Activated CD4-positive, alpha-beta T cell treated with anti-CD3 and anti-CD28 coated beads, Interleukin-2, amount 10 ng/mL, durations not matched to agents 7 days and 5 days (primary cell): ENCODE measurements at regions not wholly inside any gene's neighbourhood (a gene's known extent, or its start where the extent isn't known, plus 50 kb on each side); places are given as distances from the start of the nearest gene placed in this dataset.

Source experiments
- CTCF ChIA-PET: fragments of 350-600 bp; sonication (Branson Sonifier 250); formaldehyde crosslinking; loops from one replicate; lab custom pipeline; 2021; ENCODE audit warnings: antibody characterized with exemption; lab: Charles Lee
- POLR2A ChIA-PET: fragments of 350-600 bp; sonication (Branson Sonifier 250); formaldehyde crosslinking; loops from one replicate; lab custom pipeline; 2021; ENCODE audit warnings: antibody characterized with exemption; lab: Charles Lee
- DNase-seq: peaks from one replicate; pipeline ENCODE4 v3.0.0-alpha.2; 2020
- H3K27ac Mint-ChIP-seq: one replicate; pipeline ENCODE4 v1.8.0; 2021; ENCODE audit warnings: mild to moderate bottlenecking, moderate library complexity, mixed read lengths
- H3K27me3 Mint-ChIP-seq: one replicate; pipeline ENCODE4 v1.8.0; 2021; ENCODE audit warnings: mixed read lengths
- H3K36me3 Mint-ChIP-seq: one replicate; pipeline ENCODE4 v1.8.0; 2021; ENCODE audit warnings: low read depth, mixed read lengths
- H3K4me1 Mint-ChIP-seq: one replicate; pipeline ENCODE4 v1.8.0; 2021; ENCODE audit warnings: mixed read lengths
- H3K4me3 Mint-ChIP-seq: one replicate; pipeline ENCODE4 v1.8.0; 2021; ENCODE audit warnings: mild to moderate bottlenecking, moderate library complexity, mixed read lengths
- H3K9me3 Mint-ChIP-seq: one replicate; pipeline ENCODE4 v1.8.0; 2021; ENCODE audit warnings: mixed read lengths

GRCh38 chr12:124231980-124232653, 62.8 kb upstream of the RFLNA start:
- Mint-ChIP-seq H3K27ac (no peak overlapping the region), H3K4me1 (no peaks in the 10 kb centered on the region), H3K9me3 (peaks cover 10% of the 10 kb centered on the region), H3K36me3 (peaks cover 2% of the 10 kb centered on the region), H3K27me3 (peaks cover 3% of the 10 kb centered on the region), H3K4me3 (no peak overlapping the region)
- ChIA-PET CTCF (interaction anchor here (0.9 kb wide), 1 partner anchor 25 kb away, joined by 3 read pairs; no protein-coding TSS in a partner anchor), POLR2A (no interaction called here)
- DNase-seq, result no peak

GRCh38 chr12:124232654-124232987, 62.3 kb upstream of the RFLNA start:
- Mint-ChIP-seq H3K27ac (no peak overlapping the region), H3K27me3 (peaks cover 3% of the 10 kb centered on the region), H3K9me3 (peaks cover 10% of the 10 kb centered on the region), H3K4me1 (no peaks in the 10 kb centered on the region), H3K36me3 (peaks cover 2% of the 10 kb centered on the region), H3K4me3 (no peak overlapping the region)
- ChIA-PET POLR2A (no interaction called here), CTCF (no interaction called here)
- DNase-seq, result no peak

GRCh38 chr12:124233041-124233796, 61.7 kb upstream of the RFLNA start:
- H3K27me3 Mint-ChIP-seq, result peaks cover 3% of the 10 kb centered on the region
- no peaks in the 10 kb centered on the region for H3K4me1 Mint-ChIP-seq
- peaks cover 2% of the 10 kb centered on the region for H3K36me3 Mint-ChIP-seq
- no peak overlapping the region for H3K4me3 Mint-ChIP-seq
- no peak overlapping the region for H3K27ac Mint-ChIP-seq
- ChIA-PET POLR2A (no interaction called here), CTCF (interaction anchor here (0.8 kb wide), 1 partner anchor 15 kb away, joined by 4 read pairs; no protein-coding TSS in a partner anchor)
- DNase-seq, result no peak
- peaks cover 10% of the 10 kb centered on the region for H3K9me3 Mint-ChIP-seq

GRCh38 chr12:124233846-124234640, 60.9 kb upstream of the RFLNA start:
- Mint-ChIP-seq H3K27me3 (peaks cover 3% of the 10 kb centered on the region), H3K4me1 (no peaks in the 10 kb centered on the region), H3K9me3 (peaks cover 10% of the 10 kb centered on the region), H3K4me3 (no peak overlapping the region), H3K27ac (no peak overlapping the region), H3K36me3 (peaks cover 2% of the 10 kb centered on the region)
- ChIA-PET CTCF (interaction anchor here (0.8 kb wide), 1 partner anchor 16 kb away, joined by 4 read pairs; no protein-coding TSS in a partner anchor), POLR2A (no interaction called here)
- no peak for DNase-seq

DNA sequence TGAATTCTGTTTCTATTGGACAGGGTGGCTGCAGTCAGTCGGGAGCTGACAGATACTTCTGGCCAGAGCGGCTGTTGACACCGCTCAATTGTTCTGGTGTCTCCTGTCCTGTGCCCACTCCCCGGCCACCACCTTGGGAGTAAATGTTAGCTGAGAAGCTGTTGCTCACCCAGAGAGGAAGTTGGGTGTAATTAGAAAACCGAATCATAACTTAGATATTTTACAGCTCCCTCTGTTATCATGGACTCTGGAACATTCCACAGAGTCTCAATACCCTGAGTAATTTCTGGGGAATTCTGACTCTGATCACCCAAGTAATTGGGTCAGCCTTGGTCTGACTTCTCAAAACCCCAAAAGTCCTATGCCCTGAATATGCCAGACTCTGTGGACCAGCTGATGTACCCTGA, 58.3 kb upstream of the RFLNA start:
- H3K4me3 Mint-ChIP-seq, result no peak overlapping the region
- CTCF ChIA-PET, result no interaction called here
- POLR2A ChIA-PET, result no interaction called here

DNA sequence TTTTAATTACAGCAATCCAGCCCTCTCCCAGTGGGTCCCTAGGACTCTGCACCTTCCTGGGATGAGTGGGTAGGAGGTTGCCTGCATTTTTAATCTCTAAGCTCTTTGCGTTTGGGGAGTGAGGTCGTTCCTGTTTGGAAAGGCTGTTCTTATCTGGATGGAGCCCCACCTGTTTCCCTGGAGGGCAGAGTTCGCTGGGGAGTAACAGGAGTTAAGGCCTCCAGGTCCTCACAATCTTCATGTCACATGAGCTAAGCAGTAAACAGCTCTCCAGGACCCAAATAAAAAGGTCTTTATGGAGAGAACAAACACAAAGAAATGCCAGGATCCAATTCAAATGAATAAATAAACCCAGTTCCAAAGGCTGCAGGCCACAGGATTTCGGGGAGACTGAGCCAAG, 56.0 kb upstream of the RFLNA start:
- Mint-ChIP-seq H3K4me3 (no peak overlapping the region), H3K36me3 (peaks cover 2% of the 10 kb centered on the region), H3K27me3 (no peaks in the 10 kb centered on the region), H3K9me3 (peaks cover 8% of the 10 kb centered on the region), H3K27ac (no peak overlapping the region), H3K4me1 (no peaks in the 10 kb centered on the region)
- no peak for DNase-seq
- CTCF ChIA-PET, result no interaction called here
- POLR2A ChIA-PET, result no interaction called here

More for the DNA sequence above, 58.3 kb upstream of the RFLNA start:
- Mint-ChIP-seq H3K4me1 (no peaks in the 10 kb centered on the region), H3K36me3 (peaks cover 2% of the 10 kb centered on the region), H3K27ac (no peak overlapping the region), H3K9me3 (peaks cover 9% of the 10 kb centered on the region), H3K27me3 (no peaks in the 10 kb centered on the region)
- no peak for DNase-seq

GRCh38 chr12:124240493-124240892, 54.4 kb upstream of the RFLNA start:
- Mint-ChIP-seq H3K27me3 (no peaks in the 10 kb centered on the region), H3K4me1 (no peaks in the 10 kb centered on the region), H3K36me3 (no peaks in the 10 kb centered on the region), H3K27ac (no peak overlapping the region), H3K9me3 (peaks cover 3% of the 10 kb centered on the region), H3K4me3 (no peak overlapping the region)
- ChIA-PET POLR2A (no interaction called here), CTCF (interaction anchor here (0.5 to 1.2 kb wide), 2 partner anchors 20 to 140 kb away, joined by 3 read pairs; no protein-coding TSS in a partner anchor)
- DNase-seq, result no peak

DNA sequence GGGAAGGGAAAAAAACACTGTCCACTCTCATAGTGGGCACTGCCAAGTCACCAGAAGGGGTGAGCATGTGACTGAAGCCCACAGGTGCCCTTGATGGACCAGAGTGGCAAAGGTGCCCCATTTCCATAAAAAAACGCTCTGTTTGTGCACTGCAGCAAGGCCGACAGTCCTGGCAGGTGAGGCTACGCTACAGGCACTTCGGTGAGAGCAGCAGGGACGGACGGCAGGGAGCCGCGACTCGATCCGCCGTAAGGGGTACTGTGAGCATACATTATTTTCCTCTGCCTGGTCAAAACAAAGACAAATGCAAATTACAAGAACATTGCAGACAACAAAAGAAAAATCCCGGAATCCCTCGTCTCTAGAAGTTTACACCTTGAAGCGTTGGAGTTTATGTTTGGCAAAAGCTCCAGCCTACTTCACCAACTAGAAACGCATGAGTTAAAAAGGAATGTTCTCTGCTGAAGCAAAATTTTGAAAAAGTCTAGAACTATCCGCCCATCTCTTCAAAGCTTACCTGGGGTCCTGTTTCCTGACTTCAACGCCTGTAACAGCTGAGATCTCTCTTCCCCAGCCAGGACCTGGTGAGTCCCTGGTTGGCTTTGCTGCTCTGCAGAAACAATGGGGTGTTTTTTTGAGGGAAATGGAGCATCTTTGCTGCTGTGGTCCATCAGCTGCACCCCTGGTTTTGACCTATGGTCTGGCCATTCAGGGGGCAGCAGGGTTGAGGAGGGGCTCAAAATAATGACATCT, 52.9 kb upstream of the RFLNA start:
- peaks cover 2% of the 10 kb centered on the region for H3K27me3 Mint-ChIP-seq
- H3K9me3 Mint-ChIP-seq, result peaks cover 3% of the 10 kb centered on the region
- H3K4me3 Mint-ChIP-seq, result no peak overlapping the region
- no peak for DNase-seq
- H3K27ac Mint-ChIP-seq, result no peak overlapping the region
- CTCF ChIA-PET, result no interaction called here
- no peaks in the 10 kb centered on the region for H3K4me1 Mint-ChIP-seq
- POLR2A ChIA-PET, result no interaction called here
- H3K36me3 Mint-ChIP-seq, result no peaks in the 10 kb centered on the region

DNA sequence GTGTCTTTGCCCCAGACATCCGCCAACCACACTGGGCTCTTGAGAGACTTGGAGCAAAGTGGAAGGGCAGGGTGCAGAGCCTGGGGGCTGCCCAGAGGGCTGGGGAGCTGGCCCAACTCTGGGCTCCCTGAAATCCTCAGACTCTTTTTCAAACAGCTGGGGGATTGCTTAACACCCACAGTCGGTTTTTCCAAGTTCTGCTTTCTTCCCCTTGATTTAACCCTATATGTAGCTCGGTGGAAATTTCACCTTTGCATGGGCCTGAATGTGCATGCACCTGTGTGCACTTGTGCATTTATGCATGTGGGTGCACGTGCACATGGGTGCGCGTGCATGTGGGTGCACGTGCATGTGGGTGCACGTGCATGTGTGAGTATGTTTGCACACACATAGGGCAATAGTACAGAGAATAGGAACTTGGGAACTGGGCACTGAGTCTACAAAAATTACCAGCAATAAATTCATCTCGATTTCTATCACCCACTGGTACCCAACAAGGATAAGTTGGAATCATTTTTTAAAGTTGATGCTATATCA, 52.3 kb upstream of the RFLNA start:
- DNase-seq, result no peak
- H3K9me3 Mint-ChIP-seq, result peaks cover 3% of the 10 kb centered on the region
- ChIA-PET CTCF (no interaction called here), POLR2A (no interaction called here)
- H3K36me3 Mint-ChIP-seq, result no peaks in the 10 kb centered on the region
- H3K4me1 Mint-ChIP-seq, result no peaks in the 10 kb centered on the region
- H3K27ac Mint-ChIP-seq, result no peak overlapping the region
- peaks cover 4% of the 10 kb centered on the region for H3K27me3 Mint-ChIP-seq
- no peak overlapping the region for H3K4me3 Mint-ChIP-seq

GRCh38 chr12:124243936-124244335, 51.0 kb upstream of the RFLNA start:
- H3K36me3 Mint-ChIP-seq, result no peaks in the 10 kb centered on the region
- no peak for DNase-seq
- POLR2A ChIA-PET, result no interaction called here
- H3K9me3 Mint-ChIP-seq, result peaks cover 3% of the 10 kb centered on the region
- no peaks in the 10 kb centered on the region for H3K4me1 Mint-ChIP-seq
- H3K4me3 Mint-ChIP-seq, result no peak overlapping the region
- CTCF ChIA-PET, result no interaction called here
- no peak overlapping the region for H3K27ac Mint-ChIP-seq
- peaks cover 4% of the 10 kb centered on the region for H3K27me3 Mint-ChIP-seq
